WERI-Rb-1 (cell line): ENCODE measurements at regions not wholly inside any gene's neighbourhood (a gene's known extent, or its start where the extent isn't known, plus 50 kb on each side); places are given as distances from the start of the nearest gene placed in this dataset.

Source experiments
- DNase-seq: peaks from one replicate; pipeline ENCODE4 v3.0.0-alpha.2; 2020
- H3K27ac ChIP-seq: fragments of 250-450 bp; sonication (Bioruptor Pico); 2 replicates; pipeline ENCODE4 v1.5.1; 2020; ENCODE audit warnings: mild to moderate bottlenecking, moderate library complexity
- H3K27me3 ChIP-seq: fragments of 250-450 bp; sonication (Bioruptor Pico); 2 replicates; pipeline ENCODE4 v1.5.1; 2021; ENCODE audit warnings: mild to moderate bottlenecking, low read depth, moderate library complexity; ENCODE audit not compliant: insufficient read depth, severe bottlenecking
- H3K36me3 ChIP-seq: fragments of 250-450 bp; sonication (Bioruptor Pico); 2 replicates; pipeline ENCODE4 v1.5.1; 2020; ENCODE audit warnings: mild to moderate bottlenecking, moderate library complexity
- H3K4me3 ChIP-seq: 2 replicates; pipeline ENCODE4 v1.5.1; 2011; ENCODE audit warnings: low read depth, mild to moderate bottlenecking, control low read depth, low read length
- H3K9me3 ChIP-seq: fragments of 250-450 bp; sonication (Bioruptor Pico); 2 replicates; pipeline ENCODE4 v1.5.1; 2021; ENCODE audit warnings: mild to moderate bottlenecking, moderate library complexity; ENCODE audit not compliant: severe bottlenecking
- CTCF ChIP-seq: IDR thresholded peaks from 2 replicates; pipeline ENCODE4 v1.5.1; 2011; ENCODE audit warnings: low read depth, mild to moderate bottlenecking, control low read depth, inconsistent platforms, low read length

- no peaks in the 10 kb centered on the region for H3K27me3 ChIP-seq
- no peak for TF ChIP-seq CTCF
- no peak overlapping the region for H3K4me3 ChIP-seq
- H3K36me3 ChIP-seq, result no peaks in the 10 kb centered on the region
- DNase-seq, result no peak
- no peak overlapping the region for H3K27ac ChIP-seq
- no peaks in the 10 kb centered on the region for H3K9me3 ChIP-seq
These were observed 209.2 kb downstream of the GPAM start for GRCh38 chr10:111974325-111974724.

- Histone ChIP-seq H3K27ac (no peak overlapping the region), H3K4me3 (no peak overlapping the region), H3K9me3 (no peaks in the 10 kb centered on the region), H3K27me3 (no peaks in the 10 kb centered on the region), H3K36me3 (no peaks in the 10 kb centered on the region)
- DNase-seq, result no peak
- no peak for TF ChIP-seq CTCF
These were observed 207.0 kb downstream of the GPAM start for GRCh38 chr10:111976557-111976956.

GRCh38 chr10:111984057-111984456 lies 199.5 kb downstream of the GPAM start:
- Histone ChIP-seq H3K9me3 (no peaks in the 10 kb centered on the region), H3K27ac (peak overlapping the region; percentile 60), H3K36me3 (no peaks in the 10 kb centered on the region; the same call in 1 of the 2 replicates), H3K4me3 (no peak overlapping the region), H3K27me3 (no peaks in the 10 kb centered on the region)
- no peak for TF ChIP-seq CTCF
- peak; percentile 79 for DNase-seq

DNA sequence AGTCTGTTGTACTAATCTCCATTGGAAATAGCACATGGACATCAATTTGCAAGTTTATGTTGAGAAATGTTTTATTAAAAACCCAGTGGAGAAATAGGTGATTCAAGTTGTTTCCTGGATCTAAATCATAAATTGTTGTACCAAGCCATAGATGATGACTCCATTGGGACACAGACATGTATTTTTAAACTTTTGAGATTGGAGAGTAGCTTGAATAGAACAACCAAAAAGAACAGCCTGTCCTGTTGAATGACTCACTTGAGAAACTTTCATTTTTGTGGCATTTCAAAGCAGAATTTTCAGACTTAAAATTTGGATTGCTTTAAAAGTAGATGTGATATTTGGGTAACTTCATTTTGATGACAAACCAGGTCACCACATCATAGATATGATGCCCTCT lies 197.5 kb downstream of the GPAM start:
- Histone ChIP-seq H3K4me3 (no peak overlapping the region), H3K9me3 (no peaks in the 10 kb centered on the region), H3K27me3 (no peaks in the 10 kb centered on the region), H3K36me3 (no peaks in the 10 kb centered on the region; the same call in 1 of the 2 replicates), H3K27ac (no peak overlapping the region)
- DNase-seq, result no peak
- TF ChIP-seq CTCF, result no peak

- peak; percentile 36 for DNase-seq
- no peak for TF ChIP-seq CTCF
These were observed 194.9 kb downstream of the GPAM start for GRCh38 chr10:111988646-111989045.

More at GRCh38 chr10:111988646-111989045, 194.9 kb downstream of the GPAM start:
- Histone ChIP-seq H3K27me3 (no peaks in the 10 kb centered on the region), H3K27ac (peak overlapping the region; percentile 28; the same call in 1 of the 2 replicates), H3K36me3 (no peaks in the 10 kb centered on the region; the same call in 1 of the 2 replicates), H3K4me3 (peak overlapping the region; percentile 29), H3K9me3 (no peaks in the 10 kb centered on the region)
